Parathyroid adenoma (tissue), 2 donors: ENCODE measurements at regions not wholly inside any gene's neighbourhood (a gene's known extent, or its start where the extent isn't known, plus 50 kb on each side); places are given as distances from the start of the nearest gene placed in this dataset.
"Not testable (repeated sequence)": the region's sequence is repeated elsewhere in the genome, so short reads cannot be mapped to it uniquely, and the experiment has no call there.

Experiments
- H2AFZ ChIP-seq: fragments of 300-600 bp; sonication (generic); one replicate; pipeline ENCODE4 v1.7.0; 2017; ENCODE audit warnings: antibody characterized with exemption, mild to moderate bottlenecking
- H3K27ac ChIP-seq: fragments of 300-600 bp; sonication (generic); one replicate; pipeline ENCODE4 v1.7.0; 2017
- H3K27me3 ChIP-seq: fragments of 300-600 bp; sonication (generic); one replicate; pipeline ENCODE4 v1.7.0; 2017; ENCODE audit warnings: low read length; ENCODE audit not compliant: control insufficient read depth, insufficient read depth
- H3K36me3 ChIP-seq: fragments of 300-600 bp; sonication (generic); one replicate; pipeline ENCODE4 v1.7.0; 2017; ENCODE audit warnings: low read length; ENCODE audit not compliant: control insufficient read depth, insufficient read depth
- H3K4me1 ChIP-seq: fragments of 300-600 bp; sonication (generic); one replicate; pipeline ENCODE4 v1.7.0; 2017; ENCODE audit warnings: control low read depth
- H3K4me2 ChIP-seq: fragments of 300-600 bp; sonication (generic); one replicate; pipeline ENCODE4 v1.7.0; 2017; ENCODE audit warnings: low read length
- H3K4me3 ChIP-seq: fragments of 300-600 bp; sonication (generic); one replicate; pipeline ENCODE4 v1.7.0; 2017; ENCODE audit warnings: low read depth, low read length
- H3K79me2 ChIP-seq: fragments of 300-600 bp; sonication (generic); one replicate; pipeline ENCODE4 v1.7.0; 2017; ENCODE audit warnings: control low read depth
- H3K9ac ChIP-seq: fragments of 300-600 bp; sonication (generic); one replicate; pipeline ENCODE4 v1.7.0; 2017; ENCODE audit warnings: mild to moderate bottlenecking
- H3K9me3 ChIP-seq: fragments of 300-600 bp; sonication (generic); one replicate; pipeline ENCODE4 v1.7.0; 2017; ENCODE audit warnings: low read length; ENCODE audit not compliant: control insufficient read depth
- CTCF ChIP-seq: fragments of 300-600 bp; sonication (generic); IDR thresholded peaks from one replicate; pipeline ENCODE4 v1.7.0; 2017; ENCODE audit warnings: antibody characterized with exemption, mild to moderate bottlenecking
- donor health status: primary hyperparathyroidism.

GRCh38 chr10:33833566-33833965, 499.1 kb upstream of the NRP1 start:
- H3K27me3 ChIP-seq: no peaks in the 10 kb centered on the region
- H3K79me2 ChIP-seq: no peaks in the 10 kb centered on the region
- no peaks in the 10 kb centered on the region for H3K4me1 ChIP-seq
- TF ChIP-seq CTCF: no peak
- H3K4me2 ChIP-seq: no peak overlapping the region
- H3K9me3 ChIP-seq: no peaks in the 10 kb centered on the region
- no peak overlapping the region for H3K27ac ChIP-seq
- no peaks in the 10 kb centered on the region for H3K36me3 ChIP-seq
- no peak overlapping the region for H2AFZ ChIP-seq
- H3K9ac ChIP-seq: no peak overlapping the region
- no peak overlapping the region for H3K4me3 ChIP-seq

- Histone ChIP-seq H3K36me3 (no peaks in the 10 kb centered on the region), H3K9me3 (no peaks in the 10 kb centered on the region), H3K27ac (no peak overlapping the region), H2AFZ (no peak overlapping the region), H3K4me1 (no peaks in the 10 kb centered on the region), H3K4me2 (no peak overlapping the region), H3K27me3 (no peaks in the 10 kb centered on the region), H3K4me3 (no peak overlapping the region), H3K9ac (no peak overlapping the region), H3K79me2 (no peaks in the 10 kb centered on the region)
- TF ChIP-seq CTCF: no peak
These were observed 497.8 kb upstream of the NRP1 start for GRCh38 chr10:33832124-33832787.

GRCh38 chr10:33831591-33831990, 497.1 kb upstream of the NRP1 start:
- Histone ChIP-seq H3K36me3 (no peaks in the 10 kb centered on the region), H3K27me3 (no peaks in the 10 kb centered on the region), H3K27ac (no peak overlapping the region), H3K9ac (no peak overlapping the region), H2AFZ (no peak overlapping the region), H3K79me2 (no peaks in the 10 kb centered on the region), H3K4me2 (no peak overlapping the region), H3K9me3 (no peaks in the 10 kb centered on the region), H3K4me3 (no peak overlapping the region), H3K4me1 (no peaks in the 10 kb centered on the region)
- no peak for TF ChIP-seq CTCF

GRCh38 chr10:33829899-33830298, 495.4 kb upstream of the NRP1 start:
- not testable (repeated sequence) for H3K9me3 ChIP-seq

GRCh38 chr10:33828592-33828991, 494.1 kb upstream of the NRP1 start:
- no peak for TF ChIP-seq CTCF
- no peak overlapping the region for H2AFZ ChIP-seq
- no peaks in the 10 kb centered on the region for H3K36me3 ChIP-seq
- H3K9ac ChIP-seq: no peak overlapping the region
- no peaks in the 10 kb centered on the region for H3K79me2 ChIP-seq
- H3K9me3 ChIP-seq: no peaks in the 10 kb centered on the region
- no peak overlapping the region for H3K4me2 ChIP-seq
- no peaks in the 10 kb centered on the region for H3K27me3 ChIP-seq
- no peak overlapping the region for H3K4me3 ChIP-seq
- H3K27ac ChIP-seq: no peak overlapping the region
- no peaks in the 10 kb centered on the region for H3K4me1 ChIP-seq

More at GRCh38 chr10:33829899-33830298, 495.4 kb upstream of the NRP1 start:
- H3K79me2 ChIP-seq, H3K27me3 ChIP-seq, H3K9ac ChIP-seq, H3K4me2 ChIP-seq, H2AFZ ChIP-seq, H3K4me3 ChIP-seq, H3K36me3 ChIP-seq, H3K4me1 ChIP-seq, H3K27ac ChIP-seq: not testable (repeated sequence)
